PC-9 (cell line): ENCODE measurements at regions not wholly inside any gene's neighbourhood (a gene's known extent, or its start where the extent isn't known, plus 50 kb on each side); places are given as distances from the start of the nearest gene placed in this dataset.

Experiments used
- CTCF ChIP-seq: fragments of 200-600 bp; sonication (generic); conservative IDR thresholded peaks from 2 replicates; pipeline ENCODE4 v1.6.1; 2017; ENCODE audit warnings: mixed run types, antibody characterized with exemption, mild to moderate bottlenecking, moderate library complexity
- EZH2 ChIP-seq: fragments of 200-600 bp; sonication (generic); IDR thresholded peaks from 2 replicates; pipeline ENCODE4 v1.8.0; 2017; ENCODE audit warnings: antibody characterized with exemption, low read depth

- TF ChIP-seq CTCF (no peak), EZH2 (no peak)
These were observed 249.8 kb upstream of the BLID start for GRCh38 chr11:122365610-122366360.
